ENCODE measurements at regions not wholly inside any gene's neighbourhood (a gene's known extent, or its start where the extent isn't known, plus 50 kb on each side); places are given as distances from the start of the nearest gene placed in this dataset.

DNA sequence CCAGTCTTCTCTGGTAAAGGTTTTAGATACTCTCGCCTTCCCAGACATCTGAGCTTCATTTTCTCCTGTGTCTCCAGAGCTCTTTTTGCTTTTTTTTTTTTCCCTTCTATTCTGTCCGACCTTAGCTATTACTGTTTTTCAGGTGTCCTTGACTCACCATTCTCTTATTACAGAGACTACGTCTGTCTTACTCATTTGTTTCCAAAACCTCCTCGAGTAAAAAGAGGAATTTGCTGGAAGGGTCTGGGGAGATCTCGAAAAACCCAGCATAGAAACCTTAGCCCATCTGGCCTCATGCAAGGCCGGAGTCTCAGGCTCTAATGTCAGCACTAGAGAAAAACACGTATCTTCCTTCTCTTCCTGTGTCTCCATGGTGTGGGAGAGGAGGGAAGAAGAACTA is 109.2 kb upstream of the CARMIL1 start:
- no peaks in the 10 kb centered on the region for H3K36me3 ChIP-seq

DNA sequence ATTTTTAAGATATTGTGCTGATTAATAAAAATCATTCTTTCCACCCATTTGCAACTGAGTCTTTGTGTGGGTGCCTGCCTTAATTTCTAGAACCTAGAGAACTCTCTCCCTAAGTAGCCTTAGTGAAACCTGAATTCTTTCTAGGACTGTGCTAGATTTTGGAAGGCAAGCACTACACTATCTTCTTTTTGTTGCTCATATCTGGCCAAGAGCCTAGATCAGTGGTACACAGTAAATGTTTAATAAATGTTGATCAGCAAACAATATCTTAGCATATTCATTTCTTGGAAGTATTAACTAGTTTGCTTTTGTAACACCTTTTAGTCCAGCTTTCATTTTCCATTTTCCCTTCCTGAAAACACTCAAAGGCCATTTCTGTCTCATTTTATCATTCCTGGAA is 108.5 kb upstream of the CARMIL1 start:
- no peak for DNase-seq (ENCODE audit: low spot score in 2 of 2)
- peak overlapping the region in 1 of 4 donors; percentile 20 for H3K27ac ChIP-seq
- peaks cover 0 to 45% (median 2%) of the 10 kb centered on the region in 4 donors for H3K4me1 ChIP-seq

More for the DNA sequence above, 109.2 kb upstream of the CARMIL1 start:
- peaks cover 0 to 38% (median 2%) of the 10 kb centered on the region in 4 donors for H3K4me1 ChIP-seq
- TF ChIP-seq, protein P1, sequence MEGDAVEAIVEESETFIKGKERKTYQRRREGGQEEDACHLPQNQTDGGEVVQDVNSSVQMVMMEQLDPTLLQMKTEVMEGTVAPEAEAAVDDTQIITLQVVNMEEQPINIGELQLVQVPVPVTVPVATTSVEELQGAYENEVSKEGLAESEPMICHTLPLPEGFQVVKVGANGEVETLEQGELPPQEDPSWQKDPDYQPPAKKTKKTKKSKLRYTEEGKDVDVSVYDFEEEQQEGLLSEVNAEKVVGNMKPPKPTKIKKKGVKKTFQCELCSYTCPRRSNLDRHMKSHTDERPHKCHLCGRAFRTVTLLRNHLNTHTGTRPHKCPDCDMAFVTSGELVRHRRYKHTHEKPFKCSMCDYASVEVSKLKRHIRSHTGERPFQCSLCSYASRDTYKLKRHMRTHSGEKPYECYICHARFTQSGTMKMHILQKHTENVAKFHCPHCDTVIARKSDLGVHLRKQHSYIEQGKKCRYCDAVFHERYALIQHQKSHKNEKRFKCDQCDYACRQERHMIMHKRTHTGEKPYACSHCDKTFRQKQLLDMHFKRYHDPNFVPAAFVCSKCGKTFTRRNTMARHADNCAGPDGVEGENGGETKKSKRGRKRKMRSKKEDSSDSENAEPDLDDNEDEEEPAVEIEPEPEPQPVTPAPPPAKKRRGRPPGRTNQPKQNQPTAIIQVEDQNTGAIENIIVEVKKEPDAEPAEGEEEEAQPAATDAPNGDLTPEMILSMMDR (IDR thresholded peaks at IDR 0.05): no peak
- no peak for TF ChIP-seq EP300 (IDR thresholded peaks at IDR 0.05)
- TF ChIP-seq POLR2A (IDR thresholded peaks at IDR 0.05): no peak
- no peaks in the 10 kb centered on the region for H3K27me3 ChIP-seq
- H3K9me3 ChIP-seq: no peaks in the 10 kb centered on the region
- 78 to 89% methylated on average over 7 of the region's 7 CpGs for WGBS, 2 donors
- H3K4me3 ChIP-seq: no peak overlapping the region
- peak overlapping the region in 2 of 4 donors; percentile 20 to 41 for H3K27ac ChIP-seq
- no peak for DNase-seq (ENCODE audit: low spot score in 2 of 2)

DNA sequence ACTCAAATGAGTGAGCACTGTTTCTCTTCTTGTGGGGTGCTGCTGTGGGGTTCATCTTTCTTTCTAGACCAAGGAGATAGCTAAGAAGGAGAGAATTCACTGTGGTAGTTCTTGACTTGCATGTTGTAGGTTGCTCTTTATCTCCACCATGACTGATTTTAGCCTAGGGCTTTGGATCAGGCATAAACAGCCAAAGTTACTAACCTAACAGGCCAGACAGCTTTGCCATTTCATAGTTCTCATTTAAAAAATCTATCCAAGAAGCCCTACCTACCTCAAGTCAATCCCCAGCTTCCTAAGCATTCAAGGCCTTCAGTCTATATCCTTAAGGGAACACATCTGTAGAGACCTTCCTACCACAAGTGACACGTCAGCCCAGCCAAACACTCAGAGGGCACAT is 107.9 kb upstream of the CARMIL1 start:
- no peak overlapping the region for H3K4me3 ChIP-seq
- H3K36me3 ChIP-seq: no peaks in the 10 kb centered on the region
- H3K27me3 ChIP-seq: no peaks in the 10 kb centered on the region
- DNase-seq (ENCODE audit: low spot score in 2 of 2): no peak
- peaks cover 0 to 51% (median 2%) of the 10 kb centered on the region in 4 donors for H3K4me1 ChIP-seq
- no peak for TF ChIP-seq POLR2A (IDR thresholded peaks at IDR 0.05)
- TF ChIP-seq, protein P1 (IDR thresholded peaks at IDR 0.05): no peak
- no peak for TF ChIP-seq EP300 (IDR thresholded peaks at IDR 0.05)
- H3K9me3 ChIP-seq: no peaks in the 10 kb centered on the region
- H3K27ac ChIP-seq: peak overlapping the region in 1 of 4 donors; percentile 20
- WGBS, 2 donors: 100% methylated on average over 1 of the region's 1 CpG

More for the DNA sequence above, 108.5 kb upstream of the CARMIL1 start:
- Histone ChIP-seq H3K27me3 (no peaks in the 10 kb centered on the region), H3K4me3 (no peak overlapping the region), H3K36me3 (no peaks in the 10 kb centered on the region), H3K9me3 (no peaks in the 10 kb centered on the region)
- TF ChIP-seq EP300 (IDR thresholded peaks at IDR 0.05) (no peak), POLR2A (IDR thresholded peaks at IDR 0.05) (no peak)
- TF ChIP-seq, protein P1 (IDR thresholded peaks at IDR 0.05): no peak

DNA sequence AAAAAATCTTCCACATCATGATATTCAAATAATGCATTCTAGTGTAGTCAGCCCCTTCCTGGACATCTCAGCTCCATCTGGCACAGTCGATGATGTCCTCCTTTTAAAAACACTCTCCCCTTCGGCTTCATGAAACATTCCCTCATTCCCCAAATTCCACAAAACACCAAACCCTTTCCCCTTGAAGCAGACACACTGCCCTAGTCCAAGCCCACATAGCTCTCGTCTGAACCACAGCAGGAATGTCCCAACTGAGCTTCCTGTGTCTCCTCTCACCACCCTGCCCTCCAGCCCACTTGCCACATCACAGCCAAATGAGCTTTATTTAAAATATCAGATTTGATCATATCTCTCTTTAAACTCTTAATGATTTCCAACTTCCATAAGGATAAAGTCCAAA is 106.4 kb upstream of the CARMIL1 start:
- Histone ChIP-seq H3K36me3 (no peaks in the 10 kb centered on the region), H3K27me3 (no peaks in the 10 kb centered on the region), H3K4me1 (peaks cover 0 to 58% (median 2%) of the 10 kb centered on the region in 4 donors), H3K27ac (peak overlapping the region in 2 of 4 donors; percentile 4 to 52), H3K4me3 (no peak overlapping the region), H3K9me3 (no peaks in the 10 kb centered on the region)
- TF ChIP-seq EP300 (IDR thresholded peaks at IDR 0.05) (no peak), POLR2A (IDR thresholded peaks at IDR 0.05) (no peak)
- TF ChIP-seq, protein P1 (IDR thresholded peaks at IDR 0.05): no peak
- WGBS, 2 donors: 33 to 34% methylated on average over 3 of the region's 3 CpGs
- no peak for DNase-seq (ENCODE audit: low spot score in 2 of 2)

DNA sequence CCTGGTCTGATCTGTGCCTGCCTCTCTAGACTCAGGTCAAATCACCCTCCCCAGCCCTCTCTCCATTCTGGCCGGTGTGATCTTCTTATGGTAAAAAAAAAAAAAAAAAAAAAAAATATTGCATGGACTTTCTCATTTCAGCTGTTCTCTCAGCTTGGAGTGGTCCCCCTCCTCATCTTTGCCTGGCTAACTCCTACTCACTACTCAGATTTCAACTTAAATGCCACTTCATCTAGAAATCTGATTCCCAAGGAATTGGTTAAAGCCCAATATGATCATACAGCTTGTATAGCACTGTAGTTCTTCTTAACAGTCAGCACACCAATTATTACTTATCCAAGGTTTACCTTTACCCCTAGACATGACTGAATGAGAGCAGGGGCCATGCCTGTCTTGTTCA is 105.9 kb upstream of the CARMIL1 start:
- Histone ChIP-seq H3K9me3 (no peaks in the 10 kb centered on the region), H3K36me3 (no peaks in the 10 kb centered on the region), H3K4me3 (no peak overlapping the region), H3K27me3 (no peaks in the 10 kb centered on the region), H3K27ac (peak overlapping the region in 1 of 4 donors; percentile 52), H3K4me1 (peaks cover 0 to 58% (median 2%) of the 10 kb centered on the region in 4 donors)
- TF ChIP-seq, protein P1 (IDR thresholded peaks at IDR 0.05): no peak
- TF ChIP-seq EP300 (IDR thresholded peaks at IDR 0.05): no peak
- TF ChIP-seq POLR2A (IDR thresholded peaks at IDR 0.05): no peak
- 41 to 72% methylated on average over 1 of the region's 1 CpG for WGBS, 2 donors
- no peak for DNase-seq (ENCODE audit: low spot score in 2 of 2)
